ENCODE measurements at regions not wholly inside any gene's neighbourhood (a gene's known extent, or its start where the extent isn't known, plus 50 kb on each side); places are given as distances from the start of the nearest gene placed in this dataset.

GRCh38 chr3:27644941-27645340, 77.2 kb downstream of the EOMES start:
- Histone ChIP-seq H3K79me2 (ENCODE audit: insufficient read depth, low read length) (no peaks in the 10 kb centered on the region), H3K4me3 (replicated peaks in 1 of 2; ENCODE audit: low read depth in 1 of 2, low read length in 2 of 2) (no peak overlapping the region), H3K9me3 (ENCODE audit: control insufficient read depth in 1 of 2, insufficient read depth in 1 of 2, low read depth in 1 of 2, low read length in 2 of 2) (no peaks in the 10 kb centered on the region), H3K9ac (ENCODE audit: low read length) (no peak overlapping the region), H3K4me2 (ENCODE audit: low read length) (no peak overlapping the region), H3K27me3 (ENCODE audit: insufficient read depth, low read length) (no peaks in the 10 kb centered on the region), H2AFZ (ENCODE audit: low read depth, low read length, poor library complexity, severe bottlenecking) (no peak overlapping the region), H4K20me1 (ENCODE audit: insufficient read depth) (no peaks in the 10 kb centered on the region), H3K27ac (ENCODE audit: low read depth, low read length) (no peak overlapping the region), H3K9me2 (ENCODE audit: insufficient read depth) (no peaks in the 10 kb centered on the region; the same call in 1 of the 2 replicates), H3K4me1 (ENCODE audit: control insufficient read depth in 1 of 2, insufficient read depth in 2 of 2, low read length in 2 of 2) (no peaks in the 10 kb centered on the region), H3K36me3 (ENCODE audit: control insufficient read depth in 1 of 2, insufficient read depth in 2 of 2, low read length in 2 of 2) (no peaks in the 10 kb centered on the region)
- POLR2A ChIA-PET, result no interaction called here
- no peak for ATAC-seq
- RAD21 ChIA-PET (ENCODE audit: low non-redundant PET in 1 of 2, low total read pairs in 2 of 2, uncharacterized antibody in 2 of 2, unreplicated experiment in 2 of 2), result no interaction called here
- TF ChIP-seq CTCF (IDR thresholded peaks at IDR 0.05 in 2 of 3, conservative IDR thresholded peaks at IDR 0.05 in 1 of 3; ENCODE audit: borderline replicate concordance in 1 of 3, insufficient read depth in 1 of 3, low read depth in 2 of 3, low read length in 2 of 3) (no peak), ZNF274 (IDR thresholded peaks at IDR 0.05; ENCODE audit: low read depth, low read length) (no peak), FOSL1 (IDR thresholded peaks at IDR 0.05; ENCODE audit: low read depth) (no peak), SP1 (IDR thresholded peaks at IDR 0.05; ENCODE audit: low read depth) (no peak), EZH2phosphoT487 (IDR thresholded peaks at IDR 0.05; ENCODE audit: borderline replicate concordance) (no peak), POLR2A (IDR thresholded peaks at IDR 0.05; ENCODE audit: borderline replicate concordance, extremely low read depth, insufficient read depth, insufficient read length) (no peak), SRF (IDR thresholded peaks at IDR 0.05; ENCODE audit: low read depth) (no peak), MAX (IDR thresholded peaks at IDR 0.05) (no peak), RAD21 (IDR thresholded peaks at IDR 0.05; ENCODE audit: low read depth) (no peak), CBX3 (IDR thresholded peaks at IDR 0.05; ENCODE audit: low read depth) (no peak), SIN3A (IDR thresholded peaks at IDR 0.05; ENCODE audit: low read depth) (no peak), YY1 (IDR thresholded peaks at IDR 0.05; ENCODE audit: extremely low read depth, insufficient replicate concordance, low read depth, low read length) (no peak), EZH2 (IDR thresholded peaks at IDR 0.05) (no peak), TCF7L2 (IDR thresholded peaks at IDR 0.05; ENCODE audit: borderline replicate concordance, extremely low read depth, insufficient read depth, insufficient read length) (no peak), POLR2AphosphoS5 (IDR thresholded peaks at IDR 0.05; ENCODE audit: low read depth, low read length) (no peak)
- TF ChIP-seq, protein P1, sequence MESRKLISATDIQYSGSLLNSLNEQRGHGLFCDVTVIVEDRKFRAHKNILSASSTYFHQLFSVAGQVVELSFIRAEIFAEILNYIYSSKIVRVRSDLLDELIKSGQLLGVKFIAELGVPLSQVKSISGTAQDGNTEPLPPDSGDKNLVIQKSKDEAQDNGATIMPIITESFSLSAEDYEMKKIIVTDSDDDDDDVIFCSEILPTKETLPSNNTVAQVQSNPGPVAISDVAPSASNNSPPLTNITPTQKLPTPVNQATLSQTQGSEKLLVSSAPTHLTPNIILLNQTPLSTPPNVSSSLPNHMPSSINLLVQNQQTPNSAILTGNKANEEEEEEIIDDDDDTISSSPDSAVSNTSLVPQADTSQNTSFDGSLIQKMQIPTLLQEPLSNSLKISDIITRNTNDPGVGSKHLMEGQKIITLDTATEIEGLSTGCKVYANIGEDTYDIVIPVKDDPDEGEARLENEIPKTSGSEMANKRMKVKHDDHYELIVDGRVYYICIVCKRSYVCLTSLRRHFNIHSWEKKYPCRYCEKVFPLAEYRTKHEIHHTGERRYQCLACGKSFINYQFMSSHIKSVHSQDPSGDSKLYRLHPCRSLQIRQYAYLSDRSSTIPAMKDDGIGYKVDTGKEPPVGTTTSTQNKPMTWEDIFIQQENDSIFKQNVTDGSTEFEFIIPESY (IDR thresholded peaks at IDR 0.05; ENCODE audit: extremely low read depth, insufficient replicate concordance, low read length), result no peak
- TF ChIP-seq, protein P2, sequence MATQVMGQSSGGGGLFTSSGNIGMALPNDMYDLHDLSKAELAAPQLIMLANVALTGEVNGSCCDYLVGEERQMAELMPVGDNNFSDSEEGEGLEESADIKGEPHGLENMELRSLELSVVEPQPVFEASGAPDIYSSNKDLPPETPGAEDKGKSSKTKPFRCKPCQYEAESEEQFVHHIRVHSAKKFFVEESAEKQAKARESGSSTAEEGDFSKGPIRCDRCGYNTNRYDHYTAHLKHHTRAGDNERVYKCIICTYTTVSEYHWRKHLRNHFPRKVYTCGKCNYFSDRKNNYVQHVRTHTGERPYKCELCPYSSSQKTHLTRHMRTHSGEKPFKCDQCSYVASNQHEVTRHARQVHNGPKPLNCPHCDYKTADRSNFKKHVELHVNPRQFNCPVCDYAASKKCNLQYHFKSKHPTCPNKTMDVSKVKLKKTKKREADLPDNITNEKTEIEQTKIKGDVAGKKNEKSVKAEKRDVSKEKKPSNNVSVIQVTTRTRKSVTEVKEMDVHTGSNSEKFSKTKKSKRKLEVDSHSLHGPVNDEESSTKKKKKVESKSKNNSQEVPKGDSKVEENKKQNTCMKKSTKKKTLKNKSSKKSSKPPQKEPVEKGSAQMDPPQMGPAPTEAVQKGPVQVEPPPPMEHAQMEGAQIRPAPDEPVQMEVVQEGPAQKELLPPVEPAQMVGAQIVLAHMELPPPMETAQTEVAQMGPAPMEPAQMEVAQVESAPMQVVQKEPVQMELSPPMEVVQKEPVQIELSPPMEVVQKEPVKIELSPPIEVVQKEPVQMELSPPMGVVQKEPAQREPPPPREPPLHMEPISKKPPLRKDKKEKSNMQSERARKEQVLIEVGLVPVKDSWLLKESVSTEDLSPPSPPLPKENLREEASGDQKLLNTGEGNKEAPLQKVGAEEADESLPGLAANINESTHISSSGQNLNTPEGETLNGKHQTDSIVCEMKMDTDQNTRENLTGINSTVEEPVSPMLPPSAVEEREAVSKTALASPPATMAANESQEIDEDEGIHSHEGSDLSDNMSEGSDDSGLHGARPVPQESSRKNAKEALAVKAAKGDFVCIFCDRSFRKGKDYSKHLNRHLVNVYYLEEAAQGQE (IDR thresholded peaks at IDR 0.05; ENCODE audit: low read depth), result no peak
- CTCF ChIA-PET, result no interaction called here
- no peak for DNase-seq (ENCODE audit: low read depth, low spot score)
- BruUV-seq (replicated peaks), result no TSS peak
- intact Hi-C loops (cut with micrococcal nuclease), result no loop called here
